NCI-H1092 (cell line): ENCODE measurements at regions not wholly inside any gene's neighbourhood (a gene's known extent, or its start where the extent isn't known, plus 50 kb on each side); places are given as distances from the start of the nearest gene placed in this dataset.
"Not testable (repeated sequence)": the region's sequence is repeated elsewhere in the genome, so short reads cannot be mapped to it uniquely, and the experiment has no call there.

ENCODE experiments used
- DNase-seq: peaks from one replicate; lab custom pipeline; 2025; lab: John Stamatoyannopoulos, UW

- DNase-seq, result not testable (repeated sequence)
Measured at GRCh38 chr16:88148078-88148477, 196.8 kb downstream of the BANP start.

GRCh38 chr16:88148682-88149081 is 197.4 kb downstream of the BANP start:
- DNase-seq, result not testable (repeated sequence)

DNA sequence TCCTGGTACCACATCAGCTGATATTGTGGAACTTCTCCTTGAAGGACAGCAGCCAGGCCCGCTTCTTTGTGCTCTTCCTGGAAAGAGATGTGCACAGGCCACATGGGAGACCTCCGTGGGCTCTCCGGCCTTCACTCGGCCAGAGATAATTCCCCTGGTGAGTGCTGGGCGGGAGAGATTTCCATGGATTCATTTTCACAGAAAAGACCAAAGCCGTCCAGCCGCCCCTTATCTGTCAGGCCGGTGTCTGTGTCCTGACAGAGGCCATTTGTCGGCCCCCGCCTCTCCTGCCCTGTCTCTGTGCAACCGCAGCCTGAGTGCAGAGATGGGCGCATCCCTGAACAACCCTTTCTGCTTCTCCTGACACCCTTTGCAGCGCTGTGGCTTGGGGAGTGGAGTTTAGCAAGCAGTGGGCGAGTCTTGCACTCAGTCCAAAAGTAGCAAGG is 197.9 kb downstream of the BANP start:
- DNase-seq, result not testable (repeated sequence)

GRCh38 chr16:88149663-88150062 is 198.4 kb downstream of the BANP start:
- DNase-seq, result not testable (repeated sequence)

GRCh38 chr16:88150456-88151128 is 199.4 kb downstream of the BANP start:
- not testable (repeated sequence) for DNase-seq

DNA sequence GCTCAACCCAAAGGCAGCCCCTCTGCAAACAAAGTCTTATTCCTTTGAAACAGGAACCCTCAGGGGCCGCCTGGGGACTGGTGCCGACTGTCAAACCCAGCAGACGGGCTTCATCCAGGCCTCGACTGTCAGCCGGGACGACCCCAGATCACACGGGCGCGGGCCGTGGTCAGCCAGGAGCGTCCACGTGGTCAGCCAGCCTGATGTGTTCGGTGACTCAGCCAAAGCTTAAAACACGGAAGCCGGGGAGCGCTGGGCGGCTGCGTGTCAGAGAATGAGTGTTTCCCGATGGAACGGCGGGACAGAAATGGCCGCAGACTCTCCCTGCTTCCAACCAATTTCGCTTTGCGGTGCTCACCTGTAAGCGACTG is 199.9 kb downstream of the BANP start:
- not testable (repeated sequence) for DNase-seq

DNA sequence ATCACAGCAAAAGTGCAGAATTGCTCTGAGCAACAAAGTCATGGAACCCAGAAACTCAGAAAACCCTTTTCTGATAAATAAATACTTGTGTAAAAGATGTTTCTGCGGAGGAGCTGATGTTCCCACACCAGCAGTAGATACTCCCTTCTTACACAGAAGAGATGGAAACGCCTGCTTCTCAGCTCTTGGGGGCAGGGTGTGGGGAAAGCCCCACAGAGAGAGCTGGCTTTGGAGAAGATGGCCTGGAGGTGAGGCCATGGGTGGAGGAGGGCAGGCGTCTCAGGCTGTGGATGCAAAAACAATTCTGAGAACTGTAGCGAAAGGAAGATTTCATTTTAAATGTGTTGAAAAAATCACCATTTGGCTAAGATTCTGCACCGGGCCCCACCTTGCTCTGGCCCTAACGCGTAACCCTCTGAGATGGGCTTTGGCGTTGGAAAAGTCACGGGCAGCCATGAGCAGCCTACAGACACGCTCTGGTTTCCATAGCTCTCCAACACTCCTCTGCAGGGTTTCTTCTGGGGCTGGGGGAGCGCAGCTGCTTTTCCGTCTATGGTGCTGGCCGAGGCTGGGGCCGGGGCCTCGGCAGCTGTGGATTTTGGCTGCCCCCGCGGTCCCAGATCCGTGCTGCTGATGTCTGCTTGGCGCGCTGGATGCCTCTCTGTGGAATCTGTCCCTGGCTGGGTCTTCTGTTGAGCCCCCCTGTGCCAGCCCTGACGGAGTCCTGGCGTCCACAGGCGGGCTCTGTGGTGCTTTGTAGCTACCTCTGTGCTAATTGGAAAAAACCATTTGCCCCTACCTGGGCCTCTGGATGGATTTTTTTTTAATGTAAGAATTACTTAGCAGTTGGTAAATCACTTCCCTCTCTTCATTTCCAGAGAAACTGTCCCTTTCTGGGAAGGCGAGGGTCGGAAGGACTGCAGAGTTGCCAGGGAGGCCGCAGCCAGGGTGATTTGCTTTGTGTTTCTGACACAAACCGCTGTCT is 200.9 kb downstream of the BANP start:
- DNase-seq, result not testable (repeated sequence)

DNA sequence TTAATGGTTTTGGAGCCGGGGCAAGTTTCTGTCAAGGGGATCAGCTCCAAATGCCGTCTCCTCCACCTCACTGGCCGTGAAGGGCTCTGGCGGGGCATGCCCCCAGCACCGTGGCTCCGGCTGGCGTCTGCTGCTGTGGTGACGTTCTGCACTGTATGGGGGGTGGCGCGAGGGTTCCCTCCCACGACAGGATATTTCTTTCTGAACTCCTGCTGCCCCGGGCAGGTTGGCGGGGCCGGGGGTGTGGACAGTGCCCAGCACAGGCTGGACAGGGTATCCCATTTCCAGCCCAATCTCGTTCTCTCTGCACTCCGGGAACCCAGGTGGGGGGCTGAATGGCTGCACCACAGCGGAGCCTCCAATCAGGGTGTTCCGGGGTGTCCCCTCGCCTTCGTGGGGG is 201.6 kb downstream of the BANP start:
- not testable (repeated sequence) for DNase-seq

- DNase-seq, result not testable (repeated sequence)
Measured at GRCh38 chr16:88153516-88153915, 202.3 kb downstream of the BANP start.

DNA sequence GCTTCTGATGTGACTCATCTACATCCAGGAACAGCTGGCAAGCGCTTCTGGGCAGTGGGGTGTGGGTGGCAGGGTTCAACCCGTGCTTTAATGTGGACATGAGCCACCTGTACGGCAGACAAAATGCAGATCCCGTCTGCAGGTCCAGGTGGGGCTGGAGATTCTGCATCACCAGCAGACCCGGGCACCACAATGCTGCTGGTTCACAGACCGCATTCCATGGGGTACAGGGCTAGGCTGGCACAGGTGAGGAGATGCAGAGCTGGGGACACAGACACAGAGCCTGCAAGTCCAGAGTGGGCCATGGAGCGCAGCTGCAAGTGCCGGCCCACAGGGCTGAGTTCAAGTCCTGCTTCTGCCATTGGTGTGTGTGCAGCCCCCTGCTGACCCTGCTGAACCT is 203.7 kb downstream of the BANP start:
- not testable (repeated sequence) for DNase-seq

DNA sequence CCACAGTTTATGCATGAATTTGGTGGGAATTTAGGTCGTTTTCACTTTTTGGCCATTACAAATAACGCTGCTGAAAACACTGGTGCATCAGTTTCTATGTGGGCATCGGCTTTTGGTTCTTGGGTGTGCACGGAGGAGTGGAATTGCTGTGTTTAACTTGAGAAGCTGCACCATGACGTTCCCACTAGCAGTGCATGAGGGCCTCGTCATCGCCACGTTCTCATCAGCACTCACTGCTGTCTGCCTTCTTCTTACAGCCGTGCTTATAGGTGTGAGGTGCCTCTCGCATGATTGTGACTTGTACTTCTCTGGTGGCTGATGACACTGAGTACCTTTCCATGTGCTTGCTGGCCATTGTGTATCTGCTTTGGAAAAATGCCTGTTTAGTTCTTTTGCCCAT is 204.4 kb downstream of the BANP start:
- DNase-seq, result not testable (repeated sequence)

DNA sequence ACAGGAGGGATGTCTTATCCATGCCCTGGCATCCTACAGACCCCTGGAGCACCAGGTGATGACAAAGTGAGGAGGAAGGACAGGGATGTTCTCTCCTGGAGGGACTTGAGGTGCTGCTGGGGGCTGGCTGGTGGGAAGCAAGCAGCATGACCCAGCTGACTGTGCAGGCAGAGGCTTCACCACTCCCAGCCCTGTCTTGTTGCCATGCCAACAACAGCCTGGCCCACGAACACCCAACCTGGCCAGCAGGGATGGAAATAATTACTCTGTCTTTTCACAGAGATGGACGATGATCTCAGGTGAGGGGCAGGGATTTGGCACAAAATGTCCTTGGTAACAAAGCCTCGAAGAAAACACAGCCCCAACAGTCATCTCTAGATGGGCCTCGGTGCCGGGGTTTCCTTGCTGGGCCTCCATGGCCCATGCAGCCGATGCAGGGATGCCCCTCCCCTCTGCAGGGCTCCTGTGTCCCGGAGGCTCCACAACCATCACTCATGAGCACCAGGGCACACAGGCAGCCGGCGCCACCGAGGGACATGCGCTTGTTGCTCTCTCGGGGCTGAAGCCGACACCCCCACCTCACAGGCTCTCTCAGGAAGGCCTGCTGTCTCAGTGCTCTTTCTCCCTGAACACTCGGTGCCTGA is 205.5 kb downstream of the BANP start:
- not testable (repeated sequence) for DNase-seq

DNA sequence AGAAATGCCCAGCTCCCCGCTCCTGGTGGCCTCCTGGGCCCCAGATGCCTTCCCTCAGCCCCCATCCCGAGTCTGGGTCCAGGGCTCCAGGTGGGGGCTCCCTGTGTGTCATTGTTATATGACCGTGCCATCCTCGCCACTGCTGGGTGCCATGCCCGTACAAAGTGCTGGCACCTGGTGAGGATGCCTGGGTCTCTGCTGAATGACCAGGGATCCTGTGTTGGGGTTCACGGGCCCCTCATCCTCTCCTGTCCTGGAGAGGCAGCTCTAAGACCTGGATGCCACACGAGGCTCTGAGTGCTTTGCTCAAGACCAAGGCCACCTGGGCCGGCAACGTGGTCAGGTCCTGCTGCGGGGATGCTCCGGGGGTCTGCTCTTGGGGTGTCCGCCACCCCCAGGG is 206.5 kb downstream of the BANP start:
- not testable (repeated sequence) for DNase-seq

DNA sequence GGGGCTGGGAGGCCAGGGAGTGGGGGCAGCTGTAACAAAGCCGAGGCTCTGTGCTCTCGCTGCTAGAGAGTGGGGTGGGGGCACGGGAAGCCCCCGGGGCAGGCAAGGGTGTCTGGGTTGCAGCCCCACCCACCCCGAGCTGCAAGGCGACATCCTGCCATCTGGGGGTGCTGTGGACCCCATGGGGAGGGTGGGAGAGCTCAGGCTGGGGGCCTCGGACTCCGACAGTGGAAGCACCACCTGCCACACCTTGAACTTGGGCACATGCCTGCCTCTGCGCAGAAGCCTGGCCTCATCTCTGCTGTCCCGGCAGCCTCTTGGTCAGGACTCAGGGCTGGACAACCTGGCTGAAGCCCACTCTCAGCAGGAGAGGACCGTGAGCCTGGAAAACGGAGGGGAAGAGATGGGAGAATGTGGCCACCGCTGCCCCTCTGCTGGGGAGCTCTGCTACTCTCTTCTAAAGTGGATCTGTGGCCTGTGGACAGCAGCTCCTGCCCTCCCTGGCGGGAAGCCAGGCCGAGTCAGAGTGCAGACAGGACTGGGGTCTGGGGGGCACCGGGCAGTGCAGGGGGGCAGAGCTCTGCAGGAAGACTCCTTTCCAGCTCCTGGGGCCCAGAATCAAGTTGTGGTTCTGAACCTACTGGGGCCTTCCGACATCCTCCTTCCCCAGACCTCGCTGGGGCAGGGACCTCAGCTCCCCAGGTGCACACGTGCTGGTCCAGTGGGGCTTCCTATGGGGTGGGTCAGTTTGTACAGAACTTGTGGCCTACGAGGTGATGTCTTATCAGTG is 207.2 kb downstream of the BANP start:
- DNase-seq, result not testable (repeated sequence)

DNA sequence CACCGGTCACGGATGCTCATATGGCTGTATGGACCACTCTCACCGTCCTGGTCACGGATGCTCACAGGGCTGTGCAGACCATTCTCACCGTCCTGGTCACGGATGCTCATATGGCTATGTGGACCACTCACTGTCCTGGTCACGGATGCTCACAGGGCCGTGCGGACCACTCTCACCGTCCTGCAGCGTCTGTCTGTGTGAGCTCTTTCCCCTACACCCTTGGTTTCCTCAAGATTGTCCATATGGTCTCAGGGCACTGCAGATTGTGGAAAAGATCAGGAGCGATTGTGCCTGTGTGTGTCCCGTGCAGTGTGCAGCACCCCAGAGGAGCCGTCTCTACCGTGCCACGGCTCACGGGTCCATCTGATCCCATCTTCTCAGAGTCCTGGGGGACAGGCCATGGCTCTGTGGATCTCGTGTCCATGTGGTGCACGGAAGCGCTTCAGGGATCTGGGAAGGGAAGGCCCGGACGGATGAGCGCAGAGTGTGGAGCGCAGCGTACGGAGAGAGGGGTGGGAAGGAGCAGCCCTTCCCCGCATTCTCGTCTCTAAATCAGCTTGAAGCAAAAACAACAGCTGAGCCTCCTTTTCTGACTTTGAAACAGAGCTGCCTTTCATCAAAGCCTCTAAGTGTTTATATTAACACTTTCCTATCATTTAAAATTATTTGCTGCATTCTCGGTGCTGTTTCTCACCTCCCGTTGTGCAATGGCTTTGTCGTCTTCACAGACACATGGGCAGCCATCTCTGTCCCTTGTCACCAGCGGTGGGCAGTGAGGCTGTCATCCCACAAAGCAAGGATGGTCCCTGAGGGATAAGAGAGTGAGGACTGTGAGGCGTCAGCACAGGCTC is 208.0 kb downstream of the BANP start:
- not testable (repeated sequence) for DNase-seq

DNA sequence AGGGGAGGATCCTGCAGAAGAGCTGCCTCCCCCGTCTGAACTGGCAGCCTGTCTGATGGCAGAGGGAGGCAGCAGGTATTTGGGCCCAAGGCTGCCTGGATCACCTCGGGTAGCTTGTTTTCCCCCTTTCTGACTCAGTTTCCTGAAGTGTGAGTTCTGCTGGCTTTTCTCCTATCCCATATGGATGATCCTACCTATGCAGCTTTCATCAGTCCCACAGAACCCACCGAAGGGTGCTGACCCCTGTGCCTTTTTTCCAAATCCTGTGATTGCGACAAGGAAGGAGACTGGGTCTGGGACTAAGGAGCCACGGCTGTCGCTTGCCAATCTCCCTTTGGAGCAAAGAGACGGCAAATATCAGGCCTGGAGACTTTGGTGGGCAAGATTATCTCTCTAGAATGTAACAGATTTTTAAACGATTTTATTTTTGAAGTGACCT is 208.7 kb downstream of the BANP start:
- DNase-seq, result not testable (repeated sequence)

- not testable (repeated sequence) for DNase-seq
Measured at GRCh38 chr16:88161191-88161590, 210.0 kb downstream of the BANP start.

GRCh38 chr16:88161623-88162275 is 210.5 kb downstream of the BANP start:
- not testable (repeated sequence) for DNase-seq

DNA sequence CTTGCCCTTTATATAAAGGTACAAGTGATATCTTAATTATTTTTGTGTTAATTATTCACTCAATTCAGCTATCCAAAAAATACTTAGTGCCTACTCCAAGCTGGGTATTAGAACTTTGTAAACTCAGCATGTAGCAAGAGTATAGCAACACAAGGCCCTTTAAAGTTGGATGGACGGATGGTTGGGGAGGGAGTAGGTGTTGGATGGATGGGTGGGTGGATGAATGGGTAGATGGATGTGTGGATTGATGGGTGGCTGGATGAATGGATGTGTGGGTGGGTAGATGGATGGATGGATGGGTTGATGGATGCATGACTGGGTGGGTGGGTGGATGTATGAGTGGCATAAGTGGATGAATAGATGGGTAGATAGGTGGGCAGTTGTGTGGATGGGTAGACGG is 211.5 kb downstream of the BANP start:
- DNase-seq, result not testable (repeated sequence)
